ENCODE measurements at regions not wholly inside any gene's neighbourhood (a gene's known extent, or its start where the extent isn't known, plus 50 kb on each side); places are given as distances from the start of the nearest gene placed in this dataset.

DNA sequence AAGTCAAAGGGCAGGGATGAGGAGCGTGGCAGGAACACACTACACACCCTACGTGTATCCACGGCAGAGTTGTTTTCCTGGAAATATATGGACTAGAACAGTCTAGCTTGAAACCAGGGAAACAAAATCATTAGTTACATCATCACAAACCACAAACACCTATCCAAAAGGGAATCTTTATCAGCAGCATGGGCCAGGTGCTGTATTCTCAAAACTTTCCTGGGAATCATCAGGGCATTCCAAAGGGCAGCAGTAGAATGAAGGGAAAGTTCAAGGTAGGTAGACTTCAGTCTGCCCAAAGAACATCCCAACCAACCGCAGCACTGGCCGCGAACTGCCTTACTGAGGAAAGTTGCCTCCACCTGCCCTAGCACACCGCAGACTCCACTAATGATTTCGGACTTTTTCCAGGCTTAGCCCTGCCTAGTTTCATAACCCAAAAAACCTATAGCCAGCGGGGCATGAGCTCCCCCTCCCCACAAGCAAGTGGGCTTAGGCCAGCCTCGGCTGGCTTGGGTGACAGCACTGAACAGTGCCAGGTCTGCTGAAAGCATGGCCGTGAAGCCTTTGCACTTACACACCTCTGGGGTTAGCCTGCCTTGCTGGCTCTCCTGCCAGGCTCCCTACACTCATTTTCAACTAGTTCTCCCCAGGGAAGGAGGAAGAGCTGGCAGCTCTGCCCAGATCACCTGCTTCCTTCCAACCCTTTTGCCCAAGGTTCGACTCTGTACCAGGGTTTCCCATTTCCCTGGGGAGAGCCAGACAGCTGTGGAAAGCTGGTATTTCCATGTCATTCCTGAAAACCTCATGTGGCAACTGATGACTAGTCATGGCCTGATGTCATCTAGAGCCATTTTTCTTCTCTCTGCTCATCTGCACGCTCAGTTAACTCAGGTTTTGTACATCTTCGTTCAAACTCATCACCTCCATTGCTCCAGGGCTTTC is 77.3 kb upstream of the UBAC2 start:
- peak; percentile 89 for DNase-seq (ENCODE audit: low read depth)

DNA sequence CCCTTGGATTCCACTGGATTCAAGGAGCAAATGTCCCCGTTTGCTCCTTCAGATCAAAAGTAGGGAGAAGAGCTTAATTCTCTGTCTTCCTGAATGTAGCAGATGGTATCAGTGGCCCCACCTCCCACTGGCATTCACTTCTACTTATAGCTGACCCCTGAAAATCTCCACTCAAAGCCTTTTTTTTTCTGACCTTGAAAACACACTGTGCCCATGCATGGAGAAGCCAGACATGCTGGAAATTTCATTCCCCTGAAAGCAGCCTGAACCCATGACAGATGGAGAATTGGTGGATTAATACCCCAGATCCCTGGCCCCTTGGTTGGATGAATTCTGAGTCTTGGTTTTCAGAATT is 76.6 kb upstream of the UBAC2 start:
- no peak for DNase-seq (ENCODE audit: low read depth)

DNA sequence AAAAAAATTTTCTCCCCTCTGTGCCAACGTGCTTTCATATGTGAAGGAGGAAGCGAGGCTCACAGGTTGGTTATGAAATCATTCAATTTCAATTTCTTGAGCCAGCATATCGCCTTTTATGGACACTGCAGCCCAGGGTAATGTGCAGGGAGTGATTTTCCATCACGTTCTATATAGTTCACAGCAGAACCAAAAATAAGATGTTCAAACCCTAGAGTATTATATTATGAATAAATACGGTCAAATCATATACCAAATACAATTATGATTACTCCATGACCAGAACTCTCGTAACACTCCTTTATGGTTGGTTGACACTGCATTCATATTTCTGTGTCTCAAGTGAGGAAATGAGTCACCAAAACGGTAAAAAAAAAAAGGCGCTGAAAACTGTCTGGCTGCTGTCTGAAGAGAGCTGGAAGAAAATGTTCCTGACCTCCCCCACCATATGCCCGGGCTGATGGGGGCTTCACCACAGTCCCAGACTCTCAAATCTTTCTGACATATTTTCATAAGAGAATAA is 75.8 kb upstream of the UBAC2 start:
- DNase-seq (ENCODE audit: low read depth) = peak; percentile 82

DNA sequence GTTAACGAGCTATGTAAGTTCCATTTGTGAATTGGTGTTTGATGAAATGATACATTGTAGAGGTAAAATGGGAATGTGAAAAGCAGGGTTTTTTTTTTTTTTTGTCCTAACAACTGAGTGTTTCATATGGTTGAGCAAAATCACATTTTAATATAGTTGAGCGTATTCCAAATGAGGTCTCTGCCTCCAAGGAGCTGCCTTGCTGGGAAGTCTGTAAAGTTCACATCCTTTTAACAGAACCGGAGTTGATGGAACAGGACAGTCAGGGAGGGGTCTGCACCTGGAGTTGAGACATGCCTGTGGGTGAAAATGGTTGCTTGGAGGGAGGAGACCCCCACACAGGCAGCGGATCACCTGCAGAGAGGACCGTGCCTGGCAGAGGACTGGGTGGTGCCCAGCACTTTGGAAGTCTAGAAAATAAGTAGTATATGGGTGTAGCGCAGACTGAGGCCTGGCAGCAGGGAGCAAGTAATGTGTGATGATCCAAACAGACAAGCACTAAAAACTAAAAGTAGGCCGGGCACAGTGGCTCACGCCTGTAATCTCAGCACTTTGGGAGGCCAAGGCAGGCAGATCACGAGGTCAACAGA is 75.2 kb upstream of the UBAC2 start:
- no peak for DNase-seq (ENCODE audit: low read depth)

DNA sequence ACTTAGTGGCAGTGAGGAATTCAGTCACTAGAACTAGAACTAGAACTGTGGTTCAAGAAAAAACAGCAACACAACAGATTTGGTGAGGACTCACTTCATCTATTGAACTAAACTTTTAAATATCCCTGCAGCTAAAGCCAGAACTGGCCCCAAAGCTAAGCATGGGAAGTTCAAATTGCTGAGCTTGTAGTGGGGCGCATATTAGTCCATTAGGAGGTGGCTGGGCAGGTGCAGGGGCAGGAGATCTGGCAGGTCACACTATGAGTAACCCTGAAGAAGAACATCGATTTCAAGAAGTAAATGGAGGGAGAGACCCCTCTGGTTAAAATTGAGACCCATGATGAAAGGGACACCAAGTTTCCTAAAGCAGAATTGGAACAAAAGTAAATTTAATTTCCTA is 73.8 kb upstream of the UBAC2 start:
- DNase-seq (ENCODE audit: low read depth) = no peak

DNA sequence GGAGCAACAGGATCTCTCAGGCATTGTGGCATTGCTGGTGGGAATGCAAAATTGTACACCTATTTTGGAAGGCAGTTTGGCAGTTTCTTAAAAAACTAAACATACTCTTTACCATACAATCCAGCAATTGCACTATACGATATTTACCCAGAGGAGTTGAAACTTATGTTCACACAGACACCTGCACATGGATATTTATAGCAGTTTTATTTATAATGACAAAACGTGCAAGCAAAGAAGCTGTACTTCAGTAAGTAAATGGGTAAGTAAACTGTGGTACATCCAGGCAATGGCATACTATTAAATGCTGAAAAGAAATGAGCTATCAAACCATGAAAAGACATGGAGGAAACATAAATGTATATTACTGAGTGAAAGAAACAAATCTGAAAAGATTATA is 71.6 kb upstream of the UBAC2 start:
- DNase-seq (ENCODE audit: low read depth) = no peak

DNA sequence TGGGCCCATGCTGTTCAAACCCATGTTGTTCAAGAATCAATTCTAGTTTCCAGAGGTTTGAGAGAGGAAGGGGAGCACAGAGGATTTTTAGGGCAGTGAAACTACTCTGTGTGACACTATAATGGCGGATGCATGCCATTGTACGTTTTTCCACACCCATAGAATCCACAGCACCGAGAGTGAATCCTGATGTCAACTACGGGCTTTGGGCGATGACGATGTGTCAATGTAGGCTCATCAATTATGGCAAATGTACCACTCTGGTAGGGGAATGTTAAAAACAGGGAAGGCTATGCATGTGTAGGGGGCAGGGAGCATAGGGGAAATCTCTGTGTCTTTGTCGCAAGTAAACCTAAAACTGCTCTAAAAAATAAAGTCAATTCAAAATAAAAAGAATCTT is 70.7 kb upstream of the UBAC2 start:
- DNase-seq (ENCODE audit: low read depth) = no peak

DNA sequence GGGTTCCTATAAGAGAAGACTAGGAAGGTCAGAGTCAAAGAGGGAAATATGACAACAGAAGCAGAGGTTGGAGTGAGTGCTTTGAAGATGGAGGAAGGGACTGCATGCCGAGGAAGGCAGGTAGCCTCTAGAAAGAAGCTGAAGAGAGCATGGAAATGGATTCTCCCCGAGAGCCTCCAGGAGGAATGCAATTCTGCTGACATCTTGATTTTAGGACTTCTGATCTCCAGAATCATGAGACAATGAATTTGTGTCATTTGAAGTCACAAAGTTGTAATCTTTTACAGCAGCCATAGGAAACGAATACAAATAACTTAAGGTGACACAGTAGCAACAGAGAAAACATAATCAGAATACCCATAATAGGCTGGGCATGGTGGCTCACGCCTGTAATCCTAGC is 69.2 kb upstream of the UBAC2 start:
- DNase-seq (ENCODE audit: low read depth) = no peak

DNA sequence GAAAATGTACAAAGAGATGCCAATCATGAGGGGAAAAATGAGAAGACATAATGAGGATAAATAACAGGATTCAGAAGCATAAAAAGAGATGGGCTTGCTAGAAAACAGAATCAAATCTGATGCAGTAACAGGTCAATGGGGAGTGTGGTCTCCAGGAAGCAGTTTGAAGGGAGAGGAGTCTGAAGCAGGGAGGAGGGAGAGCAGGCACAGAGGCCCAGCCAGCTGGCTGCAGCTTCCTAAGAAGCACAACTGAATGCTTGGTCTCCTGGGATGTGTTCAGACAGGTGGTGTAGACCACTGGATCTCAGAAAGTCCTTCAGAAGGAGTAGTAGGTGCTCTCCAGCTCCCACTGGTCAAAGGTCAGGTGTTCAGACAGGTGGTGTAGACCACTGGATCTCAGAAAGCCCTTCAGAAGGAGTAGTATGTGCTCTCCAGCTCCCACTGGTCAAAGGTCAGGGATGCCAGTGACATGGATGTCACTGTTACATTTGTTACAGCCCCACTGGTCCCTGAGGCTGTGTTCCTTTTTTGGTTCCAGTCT is 68.3 kb upstream of the UBAC2 start:
- DNase-seq (ENCODE audit: low read depth) = peak; percentile 45

DNA sequence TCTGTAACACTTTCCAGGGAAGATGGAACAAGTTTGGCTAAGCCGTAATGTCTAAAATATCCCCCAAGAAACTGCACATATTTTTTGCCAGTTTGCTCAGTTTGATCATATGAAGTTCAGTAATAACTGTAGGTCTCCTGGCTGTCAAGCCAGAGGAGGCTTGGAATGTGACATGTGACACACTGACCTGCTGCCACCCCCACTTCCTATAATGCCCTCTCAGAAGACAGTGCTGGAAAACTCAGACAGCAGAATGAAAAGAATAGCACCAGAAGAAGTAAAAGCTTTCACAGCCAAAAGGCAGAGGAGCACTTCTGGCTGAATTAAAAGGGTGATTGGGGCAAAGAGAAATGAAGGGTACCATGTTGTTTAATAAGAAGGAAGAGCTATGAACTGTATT is 67.4 kb upstream of the UBAC2 start:
- DNase-seq (ENCODE audit: low read depth) = no peak

DNA sequence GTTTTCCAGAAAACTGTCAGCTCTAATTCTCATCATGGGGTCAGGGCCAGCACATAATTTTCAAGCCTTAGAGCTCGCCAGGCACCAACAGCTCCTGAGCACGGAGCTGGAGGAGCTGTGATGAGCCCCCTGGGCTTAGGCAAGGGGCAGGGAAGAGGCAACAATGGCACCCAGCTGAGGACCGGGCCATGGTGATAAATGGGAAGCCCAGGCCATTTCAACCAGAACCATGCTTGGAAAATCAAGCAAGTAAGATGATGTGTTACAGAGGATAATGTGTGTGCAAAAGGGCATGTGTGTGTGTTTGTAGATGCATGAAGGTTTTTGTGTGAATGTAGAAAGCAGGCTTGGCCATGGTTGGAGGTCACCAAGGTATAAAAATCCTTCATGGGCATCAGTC is 66.8 kb upstream of the UBAC2 start:
- no peak for DNase-seq (ENCODE audit: low read depth)

DNA sequence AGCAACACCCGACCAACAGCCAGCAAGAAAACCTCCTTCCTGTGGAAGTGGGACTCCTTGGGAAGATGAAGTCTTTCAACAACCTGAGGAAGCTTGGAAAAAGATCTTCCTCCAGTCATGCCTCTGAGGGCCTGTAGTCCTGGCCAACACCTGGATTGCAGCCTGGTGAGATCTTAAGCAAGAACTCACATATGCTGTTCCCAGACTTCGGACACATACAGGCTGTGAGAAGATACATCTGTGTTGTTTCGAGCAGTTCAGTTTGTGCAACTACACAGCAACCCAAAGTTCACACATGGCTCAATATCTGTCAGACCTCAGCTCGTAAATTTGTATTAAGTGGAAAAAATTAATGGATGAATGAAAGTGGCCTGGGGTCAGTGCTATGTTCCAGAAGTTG is 65.1 kb upstream of the UBAC2 start:
- no peak for DNase-seq (ENCODE audit: low read depth)

DNA sequence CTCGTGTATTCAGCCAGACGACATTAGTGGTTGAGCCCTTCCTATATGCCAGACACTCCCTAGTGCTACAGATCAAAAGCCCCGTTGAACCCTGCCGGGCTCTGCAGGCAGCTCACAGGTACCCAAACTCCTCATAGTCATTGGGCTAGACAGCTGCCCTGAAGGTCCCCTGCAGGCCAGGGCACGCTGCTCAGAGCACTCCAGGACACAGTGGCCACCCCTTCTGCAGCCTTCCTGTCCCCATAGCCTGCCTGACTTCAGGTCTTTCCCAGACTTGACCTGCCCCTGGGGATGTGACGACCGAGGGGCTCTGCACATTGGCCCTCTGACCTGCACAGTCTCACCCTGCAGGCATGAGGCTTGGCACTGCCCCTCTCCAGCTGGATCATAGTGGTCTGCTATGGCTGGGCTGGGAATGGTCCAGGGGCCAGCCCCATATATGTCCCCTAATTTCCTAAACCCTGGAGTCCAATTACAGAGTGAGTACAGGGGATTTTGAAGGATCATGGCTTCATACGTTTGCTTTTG is 64.2 kb upstream of the UBAC2 start:
- no peak for DNase-seq (ENCODE audit: low read depth)

DNA sequence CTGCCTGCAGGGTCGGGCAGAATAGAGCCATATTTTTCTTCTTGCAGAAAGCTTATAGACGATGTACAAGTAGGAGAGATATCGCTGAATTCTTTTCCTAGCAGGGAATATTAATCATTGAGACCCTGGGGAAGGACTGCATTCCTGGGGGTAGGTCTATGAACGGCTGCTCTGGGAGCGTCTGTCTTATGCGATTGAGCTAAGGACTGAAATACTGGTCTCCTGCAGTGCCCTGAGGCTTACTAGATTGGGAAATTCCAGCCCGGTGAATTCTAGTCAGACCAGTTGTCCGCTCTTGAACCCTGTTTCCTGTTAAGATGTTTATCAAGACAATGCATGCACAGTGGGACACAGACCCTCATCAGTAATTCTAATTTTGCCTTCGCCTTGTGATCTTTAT is 59.8 kb upstream of the UBAC2 start:
- DNase-seq (ENCODE audit: low read depth) = no peak

DNA sequence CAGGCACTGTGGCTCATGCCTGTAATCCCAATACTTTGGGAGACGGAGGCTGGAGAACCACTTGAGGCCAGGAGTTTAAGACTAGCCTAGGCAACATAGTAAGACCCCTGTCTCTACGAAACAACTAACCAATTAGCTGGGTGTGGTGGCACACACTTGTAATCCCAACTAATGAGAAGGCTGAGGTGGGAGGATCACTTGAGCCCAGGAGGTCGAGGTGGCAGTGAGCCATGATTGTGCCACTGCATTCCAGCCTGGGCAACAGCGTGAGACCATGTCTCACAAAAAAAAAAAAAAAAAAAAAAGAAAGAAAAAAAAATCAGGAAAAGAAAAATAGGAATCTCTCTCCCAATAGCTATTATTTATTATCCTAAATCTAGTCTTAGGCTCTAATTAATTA is 56.8 kb upstream of the UBAC2 start:
- DNase-seq (ENCODE audit: low read depth) = no peak

DNA sequence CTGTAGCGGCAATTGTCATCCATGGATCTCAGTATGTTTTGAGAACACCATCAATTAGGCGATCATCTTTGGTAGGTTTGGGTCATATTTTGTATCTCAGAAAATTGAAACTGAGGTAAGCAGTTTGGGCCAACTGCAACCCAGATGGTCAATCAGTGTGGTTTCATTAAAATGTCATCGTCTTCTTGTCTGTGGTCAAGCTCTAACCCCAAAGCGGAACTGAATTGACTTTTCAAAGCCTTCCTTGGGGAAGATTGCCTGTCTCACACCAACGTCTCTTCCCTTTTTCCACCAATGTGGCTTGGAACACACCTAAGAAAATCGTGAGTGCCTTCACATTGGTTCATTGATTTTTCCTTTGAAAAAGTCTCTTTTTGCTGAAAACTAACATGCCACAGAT is 56.3 kb upstream of the UBAC2 start:
- DNase-seq (ENCODE audit: low read depth) = no peak

DNA sequence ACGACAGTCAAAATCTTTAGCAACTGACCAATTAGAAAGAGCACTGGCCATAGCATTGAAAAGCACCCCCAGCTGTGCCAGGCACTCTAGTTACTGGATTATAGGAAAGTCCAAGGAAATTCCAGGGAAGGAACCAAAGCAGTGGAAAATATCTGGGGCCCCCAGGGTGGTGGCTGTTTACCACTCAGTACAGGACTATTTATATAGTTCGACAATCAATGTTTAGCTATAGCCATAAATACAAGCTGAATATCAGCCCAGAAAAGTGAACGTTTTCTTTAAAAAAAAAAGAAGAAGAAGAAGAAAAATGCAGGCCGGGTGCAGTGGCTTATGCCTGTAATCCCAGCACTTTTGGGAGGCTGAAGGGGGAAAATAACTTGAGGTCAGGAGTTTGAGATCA is 55.2 kb upstream of the UBAC2 start:
- no peak for DNase-seq (ENCODE audit: low read depth)

DNA sequence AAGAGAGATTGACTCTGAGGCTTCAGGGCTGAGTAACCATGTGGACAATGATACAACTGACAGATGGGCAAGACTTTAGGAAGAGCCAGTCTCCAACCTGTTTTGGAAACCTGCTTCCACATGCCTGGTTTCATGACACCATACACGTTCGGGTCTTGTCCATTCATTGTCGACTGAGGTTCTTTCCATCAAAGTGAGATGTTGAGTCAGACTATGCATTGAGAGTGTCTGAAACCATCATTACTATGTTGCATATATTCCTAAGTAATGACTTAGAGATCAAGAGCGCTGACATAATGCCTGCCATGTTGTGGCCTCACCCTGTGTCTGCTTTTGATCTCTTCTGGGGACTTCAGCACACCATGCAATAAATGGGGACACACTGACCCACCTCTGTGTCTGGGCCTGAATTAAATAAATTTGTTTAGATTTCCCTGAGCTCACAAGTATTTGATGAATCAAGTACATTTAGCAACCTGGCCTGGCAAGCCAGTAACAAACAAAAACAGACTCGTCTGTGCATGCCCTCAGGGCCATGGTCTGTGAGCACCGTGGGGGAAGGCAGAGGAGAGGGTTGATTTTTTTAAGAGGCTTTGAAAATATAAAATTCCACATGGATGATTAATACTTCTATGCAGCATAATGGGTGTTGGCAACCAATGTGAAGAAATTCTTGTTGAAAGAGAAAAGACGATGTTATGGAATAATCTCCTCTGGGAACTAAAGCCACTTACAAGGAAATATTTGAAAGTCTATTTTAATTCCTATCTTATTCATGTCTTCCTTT is 49.9 kb upstream of the UBAC2 start:
- DNase-seq (ENCODE audit: low read depth) = peak; percentile 64

All from LHCN-M2 (cell line).